Effector memory CD8-positive, alpha-beta T cell (primary cell): ENCODE measurements at regions not wholly inside any gene's neighbourhood (a gene's known extent, or its start where the extent isn't known, plus 50 kb on each side); places are given as distances from the start of the nearest gene placed in this dataset.

Experiments
- ATAC-seq: fragments of 150-1000 bp; cut with Tn5 transposase; replicated peaks from 2 replicates; pipeline ENCODE4 v1.10.0; 2021; ENCODE audit warnings: mild to moderate bottlenecking, moderate library complexity
- DNase-seq, 3 experiments: peaks; one replicate each; pipeline ENCODE4 v3.0.0; 2021
- H3K27ac Mint-ChIP-seq, 2 donors: one replicate each; pipeline ENCODE4 v1.8.0; 2022; ENCODE audit warnings: mild to moderate bottlenecking in 2 of 2, mixed read lengths in 2 of 2, moderate library complexity in 2 of 2
- H3K27me3 Mint-ChIP-seq, 2 donors: one replicate each; pipeline ENCODE4 v1.8.0; 2022; ENCODE audit warnings: mixed read lengths in 2 of 2
- H3K36me3 Mint-ChIP-seq: one replicate; pipeline ENCODE4 v1.8.0; 2022; ENCODE audit warnings: mild to moderate bottlenecking, moderate library complexity, mixed read lengths; ENCODE audit not compliant: insufficient read depth
- H3K4me1 Mint-ChIP-seq, 2 donors: one replicate each; pipeline ENCODE4 v1.8.0; 2022; ENCODE audit warnings: low read depth in 2 of 2, mixed read lengths in 2 of 2
- H3K4me3 Mint-ChIP-seq, 2 donors: one replicate each; pipeline ENCODE4 v1.8.0; 2022; ENCODE audit warnings: mild to moderate bottlenecking in 2 of 2, mixed read lengths in 2 of 2, moderate library complexity in 2 of 2
- H3K9me3 Mint-ChIP-seq, 2 donors: one replicate each; pipeline ENCODE4 v1.8.0; 2022; ENCODE audit warnings: mixed read lengths in 2 of 2

DNA sequence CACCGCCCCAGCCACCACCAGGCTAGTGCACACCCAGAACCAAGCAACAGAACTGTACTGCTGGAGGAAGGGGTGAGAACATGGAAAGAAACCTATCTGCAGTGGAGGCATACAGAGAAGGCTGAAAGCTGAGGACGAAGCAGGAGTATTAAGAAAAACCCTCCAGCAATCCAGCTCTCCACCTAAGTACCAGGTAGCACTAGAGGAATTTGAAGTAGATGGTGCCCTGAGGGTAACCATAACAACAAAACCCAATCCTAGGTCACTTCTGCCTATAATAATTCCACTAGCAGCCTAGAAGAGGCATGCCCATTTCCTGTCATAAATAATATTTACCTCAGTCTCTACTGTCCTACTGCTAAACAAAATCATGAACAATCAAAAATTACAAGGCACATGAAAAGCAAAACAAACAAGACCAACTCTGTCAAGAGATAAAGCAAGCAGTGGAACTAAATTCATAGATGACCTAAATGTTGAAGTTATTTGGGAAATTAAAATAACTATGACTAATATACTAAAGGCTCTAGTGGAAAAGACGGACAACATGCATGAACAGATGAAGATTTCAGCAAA, 51.1 kb downstream of the HYCC1 start:
- no peak for DNase-seq
- Mint-ChIP-seq H3K27ac (no peak overlapping the region), H3K4me1 (no peaks in the 10 kb centered on the region)

DNA sequence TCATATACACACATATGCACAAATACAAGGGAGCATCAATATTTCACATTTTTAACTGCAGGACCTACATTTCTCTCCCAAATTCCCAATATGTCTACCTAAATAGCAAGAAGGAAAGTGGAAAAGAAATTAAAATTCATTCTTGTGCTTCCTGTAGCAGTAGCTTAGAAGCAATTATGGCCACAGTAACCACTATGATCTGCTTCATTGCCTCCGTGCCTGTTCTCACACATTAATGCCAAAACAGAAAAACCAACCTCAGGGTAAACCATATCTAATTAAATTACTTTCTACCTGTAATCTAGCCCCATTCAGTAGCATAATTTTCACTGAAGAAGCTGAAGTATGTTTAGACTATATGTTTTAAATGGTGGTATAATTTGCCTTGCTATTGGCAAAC, 55.2 kb downstream of the HYCC1 start:
- Mint-ChIP-seq H3K27me3 (no peaks in the 10 kb centered on the region), H3K4me1 (no peaks in the 10 kb centered on the region), H3K9me3 (no peaks in the 10 kb centered on the region), H3K4me3 (no peak overlapping the region), H3K36me3 (peaks cover 19% of the 10 kb centered on the region), H3K27ac (no peak overlapping the region)
- no peak for ATAC-seq
- DNase-seq: no peak

More for the DNA sequence above, 51.1 kb downstream of the HYCC1 start:
- Mint-ChIP-seq H3K27me3 (no peaks in the 10 kb centered on the region), H3K9me3 (no peaks in the 10 kb centered on the region), H3K36me3 (peaks cover 17% of the 10 kb centered on the region), H3K4me3 (no peak overlapping the region)
- no peak for ATAC-seq

DNA sequence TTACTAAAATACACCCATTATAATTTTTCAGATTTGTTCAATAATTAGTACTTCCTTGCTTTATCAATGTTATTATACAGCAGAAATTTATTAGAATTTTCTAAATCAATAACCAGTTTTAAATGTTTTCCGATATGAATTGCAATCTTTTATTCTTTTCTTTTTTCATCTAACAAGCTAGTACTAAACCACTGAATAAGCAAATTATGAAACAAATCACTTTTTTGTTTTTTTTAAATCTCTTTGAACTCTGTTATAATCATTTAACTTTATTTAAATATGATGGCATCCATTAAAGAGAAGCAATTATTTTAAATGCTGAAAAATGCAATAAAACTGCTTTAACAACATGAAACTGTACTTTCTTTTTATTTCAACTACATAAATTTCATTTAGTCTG, 59.7 kb downstream of the HYCC1 start:
- H3K4me3 Mint-ChIP-seq: no peak overlapping the region
- no peak for ATAC-seq

DNA sequence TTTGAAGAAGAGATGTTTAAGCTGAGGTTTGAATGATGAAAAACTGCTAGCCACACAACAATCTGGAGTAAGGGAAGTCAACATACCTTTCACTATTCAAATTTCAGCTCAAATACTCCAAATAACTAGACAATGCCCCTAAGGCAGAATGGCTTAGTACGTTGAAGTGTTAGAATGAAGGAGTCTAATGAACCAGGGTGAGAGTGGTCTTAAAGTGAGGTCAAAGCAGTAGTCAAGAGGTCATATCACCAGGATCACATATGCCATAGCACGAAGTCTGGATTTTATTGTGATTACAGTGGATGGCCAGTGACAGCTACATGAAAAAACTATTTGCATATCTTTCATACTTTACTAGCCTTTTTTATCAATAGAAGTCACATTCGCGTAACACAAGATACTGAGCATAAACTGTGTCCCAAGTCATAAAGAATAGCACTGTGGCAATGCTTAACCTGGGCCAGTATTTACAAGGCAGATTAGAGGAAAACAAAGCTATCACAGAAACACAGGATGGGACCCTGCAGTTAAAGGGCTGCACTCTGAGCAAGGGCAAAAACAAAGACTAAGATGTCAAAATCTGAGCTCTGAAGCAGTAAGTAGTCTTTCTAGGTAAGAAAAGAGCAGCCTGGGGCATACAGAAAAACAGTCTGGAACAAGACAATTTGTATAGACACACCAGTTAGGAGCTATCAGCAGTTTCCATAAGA, 61.5 kb downstream of the HYCC1 start:
- H3K36me3 Mint-ChIP-seq: peaks cover 6% of the 10 kb centered on the region
- H3K9me3 Mint-ChIP-seq: no peaks in the 10 kb centered on the region
- no peaks in the 10 kb centered on the region for H3K27me3 Mint-ChIP-seq
- no peak for ATAC-seq
- no peak for DNase-seq
- H3K4me3 Mint-ChIP-seq: no peak overlapping the region
- no peaks in the 10 kb centered on the region for H3K4me1 Mint-ChIP-seq
- no peak overlapping the region for H3K27ac Mint-ChIP-seq

More for the DNA sequence above, 59.7 kb downstream of the HYCC1 start:
- H3K27ac Mint-ChIP-seq: no peak overlapping the region
- H3K27me3 Mint-ChIP-seq: no peaks in the 10 kb centered on the region
- H3K4me1 Mint-ChIP-seq: no peaks in the 10 kb centered on the region
- no peaks in the 10 kb centered on the region for H3K9me3 Mint-ChIP-seq
- peaks cover 6% of the 10 kb centered on the region for H3K36me3 Mint-ChIP-seq
- DNase-seq: no peak

- Mint-ChIP-seq H3K27ac (no peak overlapping the region), H3K4me3 (no peak overlapping the region), H3K27me3 (no peaks in the 10 kb centered on the region), H3K36me3 (peaks cover 7% of the 10 kb centered on the region), H3K9me3 (no peaks in the 10 kb centered on the region), H3K4me1 (no peaks in the 10 kb centered on the region)
- no peak for DNase-seq
- no peak for ATAC-seq
Measured at GRCh38 chr7:22949944-22950343, 64.0 kb downstream of the HYCC1 start.

GRCh38 chr7:22949221-22949620, 64.7 kb downstream of the HYCC1 start:
- Mint-ChIP-seq H3K9me3 (no peaks in the 10 kb centered on the region), H3K4me1 (no peaks in the 10 kb centered on the region), H3K27me3 (no peaks in the 10 kb centered on the region), H3K4me3 (no peak overlapping the region), H3K27ac (no peak overlapping the region), H3K36me3 (peaks cover 7% of the 10 kb centered on the region)
- no peak for ATAC-seq
- no peak for DNase-seq

GRCh38 chr7:22948770-22949169, 65.2 kb downstream of the HYCC1 start:
- no peaks in the 10 kb centered on the region for H3K4me1 Mint-ChIP-seq
- no peak for ATAC-seq
- H3K27ac Mint-ChIP-seq: no peak overlapping the region

GRCh38 chr7:22945584-22945983, 68.3 kb downstream of the HYCC1 start:
- ATAC-seq (no peak), DNase-seq (no peak)
- Mint-ChIP-seq H3K4me1 (no peaks in the 10 kb centered on the region), H3K27me3 (no peaks in the 10 kb centered on the region), H3K4me3 (no peak overlapping the region), H3K9me3 (no peaks in the 10 kb centered on the region), H3K27ac (no peak overlapping the region), H3K36me3 (peaks cover 4% of the 10 kb centered on the region)

More at GRCh38 chr7:22948770-22949169, 65.2 kb downstream of the HYCC1 start:
- Mint-ChIP-seq H3K9me3 (no peaks in the 10 kb centered on the region), H3K36me3 (peaks cover 7% of the 10 kb centered on the region), H3K27me3 (no peaks in the 10 kb centered on the region), H3K4me3 (no peak overlapping the region)
- no peak for DNase-seq

GRCh38 chr7:22944510-22944909, 69.4 kb downstream of the HYCC1 start:
- Mint-ChIP-seq H3K4me3 (no peak overlapping the region), H3K4me1 (no peaks in the 10 kb centered on the region), H3K27me3 (no peaks in the 10 kb centered on the region), H3K27ac (no peak overlapping the region), H3K36me3 (peaks cover 4% of the 10 kb centered on the region), H3K9me3 (no peaks in the 10 kb centered on the region)
- DNase-seq (no peak), ATAC-seq (no peak)

- Mint-ChIP-seq H3K4me1 (no peaks in the 10 kb centered on the region), H3K27me3 (no peaks in the 10 kb centered on the region), H3K4me3 (no peak overlapping the region), H3K9me3 (no peaks in the 10 kb centered on the region), H3K36me3 (peaks cover 4% of the 10 kb centered on the region), H3K27ac (no peak overlapping the region)
- DNase-seq: no peak
- no peak for ATAC-seq
Measured at GRCh38 chr7:22944022-22944421, 69.9 kb downstream of the HYCC1 start.

GRCh38 chr7:22942191-22942590, 71.7 kb downstream of the HYCC1 start:
- Mint-ChIP-seq H3K27me3 (no peaks in the 10 kb centered on the region), H3K9me3 (no peaks in the 10 kb centered on the region), H3K4me1 (no peaks in the 10 kb centered on the region), H3K27ac (no peak overlapping the region), H3K4me3 (no peak overlapping the region), H3K36me3 (peaks cover 4% of the 10 kb centered on the region)
- no peak for DNase-seq
- ATAC-seq: no peak

DNA sequence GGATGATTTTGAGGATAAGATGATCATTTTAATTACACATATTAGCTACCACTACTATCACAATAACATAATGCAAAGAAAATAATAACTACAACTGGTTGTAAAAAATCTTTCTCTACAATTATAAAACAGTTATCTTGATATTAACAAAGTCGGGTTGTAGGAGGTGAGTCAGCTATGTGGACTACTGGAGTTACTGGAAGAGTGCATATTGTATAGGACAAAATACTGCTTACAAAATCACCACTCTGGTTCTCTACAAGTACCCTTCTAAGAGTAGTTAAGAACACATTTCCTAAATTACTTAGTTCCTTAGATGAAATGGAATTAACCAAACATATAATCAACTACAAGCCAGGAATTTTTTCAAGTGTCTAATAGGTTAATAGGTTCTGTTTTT, 74.1 kb downstream of the HYCC1 start:
- no peaks in the 10 kb centered on the region for H3K27me3 Mint-ChIP-seq
- no peaks in the 10 kb centered on the region for H3K4me1 Mint-ChIP-seq
- no peak for ATAC-seq

GRCh38 chr7:22937946-22938345, 76.0 kb downstream of the HYCC1 start:
- H3K27me3 Mint-ChIP-seq: no peaks in the 10 kb centered on the region
- DNase-seq (no peak), ATAC-seq (no peak)
- no peak overlapping the region for H3K4me3 Mint-ChIP-seq
- H3K36me3 Mint-ChIP-seq: peaks cover 2% of the 10 kb centered on the region
- no peak overlapping the region for H3K27ac Mint-ChIP-seq
- H3K9me3 Mint-ChIP-seq: no peaks in the 10 kb centered on the region
- H3K4me1 Mint-ChIP-seq: no peaks in the 10 kb centered on the region

More for the DNA sequence above, 74.1 kb downstream of the HYCC1 start:
- DNase-seq: no peak
- Mint-ChIP-seq H3K27ac (no peak overlapping the region), H3K4me3 (no peak overlapping the region), H3K9me3 (no peaks in the 10 kb centered on the region), H3K36me3 (peaks cover 2% of the 10 kb centered on the region)

GRCh38 chr7:22936246-22936645, 77.7 kb downstream of the HYCC1 start:
- Mint-ChIP-seq H3K36me3 (peaks cover 2% of the 10 kb centered on the region), H3K4me1 (no peaks in the 10 kb centered on the region), H3K4me3 (no peak overlapping the region), H3K27ac (no peak overlapping the region), H3K27me3 (peaks cover 0 to 6% of the 10 kb centered on the region in 2 donors), H3K9me3 (no peaks in the 10 kb centered on the region)
- no peak for ATAC-seq
- no peak for DNase-seq
